K562 (cell line): ENCODE measurements at regions not wholly inside any gene's neighbourhood (a gene's known extent, or its start where the extent isn't known, plus 50 kb on each side); places are given as distances from the start of the nearest gene placed in this dataset.

Experiments
- ATAC-seq: fragments of 200-7000 bp; cut with Tn5 transposase; 3 replicates; pipeline ENCODE4 v1.9.1; 2020; ENCODE audit warnings: moderate library complexity
- BruUV-seq: library from RNA; stranded (reverse); fragments of 400-500 nt; replicated peaks from 2 replicates; lab custom pipeline; 2021; lab: Mats Ljungman, UMichigan
- CTCF ChIA-PET: fragments of 300-600 bp; formaldehyde crosslinking; extraction: SDS; loops from one replicate; lab custom pipeline; 2021; ENCODE audit warnings: low intra/inter-chr PET ratio; lab: Yijun Ruan, JAX
- POLR2A ChIA-PET: fragments of 300-600, 350-650 bp; sonication (Branson Sonifier 250); formaldehyde crosslinking; extraction: SDS; loops from one replicate; lab custom pipeline; 2021; ENCODE audit warnings: antibody characterized with exemption, inconsistent platforms; lab: Yijun Ruan, JAX
- DNase-seq, 4 experiments: peaks; one replicate each; pipeline versions ENCODE4 v3.0.0 to v3.0.0-alpha.2; 2011 to 2018; ENCODE audit warnings: low spot score in 3 of 4, mixed read lengths in 3 of 4; ENCODE audit errors: extremely low read depth in 1 of 4
- FAIRE-seq: peaks from 2 replicates; lab custom pipeline; 2011; peaks lifted over from hg19 to GRCh38; lab: Jason Lieb, UNC
- H2AFZ ChIP-seq: 2 replicates; pipeline ENCODE4 v1.6.0; 2011; ENCODE audit warnings: low read depth, low read length, control low read depth, inconsistent platforms
- H3K27ac ChIP-seq: fragments of 200-600 bp; 3 replicates; pipeline ENCODE4 v1.8.0; 2011; ENCODE audit warnings: low read depth, mild to moderate bottlenecking, control low read depth, inconsistent platforms, low read length, moderate library complexity, mixed read lengths; ENCODE audit errors: extremely low read depth
- H3K27me3 ChIP-seq, 2 experiments: fragments of 300-600 bp in 1 of 2; 2 replicates in 1 of 2; 3 replicates in 1 of 2; pipeline versions ENCODE4 v1.6.0 to v1.8.0; 2011; ENCODE audit warnings: inconsistent platforms in 2 of 2, low read length in 2 of 2, mild to moderate bottlenecking in 1 of 2, mixed read lengths in 1 of 2, moderate library complexity in 1 of 2; ENCODE audit not compliant: control insufficient read depth in 2 of 2, insufficient read depth in 2 of 2
- H3K36me3 ChIP-seq: fragments of 300-600 bp; 3 replicates; pipeline ENCODE4 v1.8.0; 2011; ENCODE audit warnings: mild to moderate bottlenecking, low read length, inconsistent platforms; ENCODE audit not compliant: control insufficient read depth, insufficient read depth
- H3K4me1 ChIP-seq, 2 experiments: fragments of 200-600 bp in 1 of 2; replicated peaks in 1 of 2; 2 replicates in 1 of 2; 3 replicates in 1 of 2; pipeline versions ENCODE4 v1.5.1 to v1.8.0; 2011; ENCODE audit warnings: inconsistent platforms in 2 of 2, low read length in 2 of 2, mild to moderate bottlenecking in 1 of 2, mixed read lengths in 1 of 2, moderate library complexity in 1 of 2; ENCODE audit not compliant: control insufficient read depth in 2 of 2, insufficient read depth in 2 of 2
- H3K4me2 ChIP-seq: 2 replicates; pipeline ENCODE4 v1.6.1; 2011; ENCODE audit warnings: low read length, control low read depth, inconsistent platforms, mixed read lengths; ENCODE audit not compliant: insufficient read depth
- H3K4me3 ChIP-seq: fragments of 200-600 bp; sonication (generic), shearing (Covaris generic); 2 replicates; pipeline ENCODE4 v1.5.1; 2016; ENCODE audit warnings: control low read depth, inconsistent platforms
- H3K79me2 ChIP-seq: fragments of 200-600 bp; 3 replicates; pipeline ENCODE4 v1.8.0; 2011; ENCODE audit warnings: low read length, inconsistent platforms; ENCODE audit not compliant: control insufficient read depth, insufficient read depth
- H3K9ac ChIP-seq, 2 experiments: 2 replicates each; pipeline versions ENCODE4 v1.6.0 to v1.6.1; 2011; ENCODE audit warnings: low read depth in 2 of 2, low read length in 2 of 2, control low read depth in 1 of 2, inconsistent platforms in 1 of 2, mild to moderate bottlenecking in 1 of 2, mixed read lengths in 1 of 2; ENCODE audit not compliant: insufficient read depth in 1 of 2
- H3K9me1 ChIP-seq: one replicate; pipeline ENCODE4 v1.6.0; 2011; ENCODE audit warnings: inconsistent platforms, mild to moderate bottlenecking, low read length, moderate library complexity; ENCODE audit not compliant: control insufficient read depth, insufficient read depth
- H3K9me3 ChIP-seq: replicated peaks from 2 replicates; pipeline ENCODE4 v1.5.1; 2011; ENCODE audit warnings: low read depth, low read length, inconsistent platforms; ENCODE audit not compliant: control insufficient read depth, insufficient read depth
- H4K20me1 ChIP-seq: replicated peaks from 2 replicates; pipeline ENCODE4 v1.6.1; 2011; ENCODE audit warnings: low read length, inconsistent platforms, mixed read lengths; ENCODE audit not compliant: control insufficient read depth, insufficient read depth
- CEBPB ChIP-seq: fragments of 450-650 bp; IDR thresholded peaks from 2 replicates; pipeline ENCODE4 v1.6.1; 2016; ENCODE audit warnings: missing genetic modification characterization, missing compliant biosample characterization
- CREBBP ChIP-seq: IDR thresholded peaks from one replicate; pipeline ENCODE4 v1.6.1; 2012; ENCODE audit warnings: low read depth, mild to moderate bottlenecking, control low read depth, inconsistent platforms, low read length
- DPF2 ChIP-seq: fragments of 450-650 bp; IDR thresholded peaks from 2 replicates; pipeline ENCODE4 v1.6.1; 2016
- EWSR1 ChIP-seq: fragments of 450-650 bp; IDR thresholded peaks from 2 replicates; pipeline ENCODE4 v1.6.1; 2018; ENCODE audit warnings: borderline replicate concordance, mild to moderate bottlenecking, low read depth, moderate library complexity; ENCODE audit not compliant: partially characterized antibody
- FIP1L1 ChIP-seq: fragments of 200-400 bp; formaldehyde crosslinking; IDR thresholded peaks from 2 replicates; pipeline ENCODE4 v1.6.1; 2018; ENCODE audit warnings: mild to moderate bottlenecking, low read depth, low read length; ENCODE audit not compliant: poor library complexity, severe bottlenecking
- HBP1 ChIP-seq: fragments of 450-650 bp; formaldehyde crosslinking; IDR thresholded peaks from 2 replicates; pipeline ENCODE4 v1.4.0; 2022; ENCODE audit warnings: missing genetic modification characterization
- HMG20A ChIP-seq: fragments of 450-650 bp; formaldehyde crosslinking; conservative IDR thresholded peaks from 2 replicates; pipeline ENCODE4 v1.4.0; 2020; ENCODE audit warnings: mild to moderate bottlenecking, mixed read lengths
- IRF1 ChIP-seq: sonication (generic); formaldehyde crosslinking; IDR thresholded peaks from 2 replicates; pipeline ENCODE4 v1.8.0; 2022; ENCODE audit warnings: missing genetic modification reagents, mild to moderate bottlenecking, borderline replicate concordance
- LARP7 ChIP-seq: fragments of 450-650 bp; IDR thresholded peaks from 2 replicates; pipeline ENCODE4 v1.6.1; 2016
- MEIS2 ChIP-seq: fragments of 450-650 bp; IDR thresholded peaks from 2 replicates; pipeline ENCODE4 v1.6.1; 2014; ENCODE audit warnings: mild to moderate bottlenecking; ENCODE audit not compliant: partially characterized antibody
- MTA2 ChIP-seq: fragments of 450-650 bp; IDR thresholded peaks from 2 replicates; pipeline ENCODE4 v1.6.1; 2016; ENCODE audit warnings: low read depth
- PTBP1 ChIP-seq: fragments of 200-400 bp; formaldehyde crosslinking; IDR thresholded peaks from 2 replicates; pipeline ENCODE4 v1.6.1; 2017; ENCODE audit warnings: low read depth, low read length
- RBM34 ChIP-seq: fragments of 200-400 bp; formaldehyde crosslinking; IDR thresholded peaks from 2 replicates; pipeline ENCODE4 v1.6.1; 2018; ENCODE audit warnings: low read length, borderline replicate concordance; ENCODE audit not compliant: insufficient read depth
- SAFB2 ChIP-seq: fragments of 200-400 bp; formaldehyde crosslinking; IDR thresholded peaks from 2 replicates; pipeline ENCODE4 v1.6.1; 2018; ENCODE audit warnings: borderline replicate concordance, low read length, low read depth, moderate library complexity; ENCODE audit not compliant: severe bottlenecking
- SAP30 ChIP-seq: fragments of 200-600 bp; sonication (generic); IDR thresholded peaks from 2 replicates; pipeline ENCODE4 v1.6.1; 2012; ENCODE audit warnings: borderline replicate concordance, low read depth, mild to moderate bottlenecking, moderate library complexity, low read length, control low read depth, inconsistent platforms; ENCODE audit not compliant: insufficient read depth, poor library complexity, severe bottlenecking
- SETDB1 ChIP-seq: IDR thresholded peaks from one replicate; pipeline ENCODE4 v1.6.1; 2012; ENCODE audit warnings: low read length, control low read depth, inconsistent platforms
- SNIP1 ChIP-seq: fragments of 450-650 bp; IDR thresholded peaks from 2 replicates; pipeline ENCODE4 v1.7.1; 2017; ENCODE audit warnings: low read depth, mild to moderate bottlenecking
- TCF7L2 ChIP-seq: fragments of 150-350 bp; IDR thresholded peaks from 2 replicates; pipeline ENCODE4 v1.6.1; 2016; ENCODE audit warnings: low read depth, mild to moderate bottlenecking, low read length, moderate library complexity
- TGIF2 ChIP-seq: sonication (generic); formaldehyde crosslinking; IDR thresholded peaks from 2 replicates; pipeline ENCODE4 v1.8.1; 2022; ENCODE audit warnings: mild to moderate bottlenecking, missing genetic modification reagents, moderate library complexity
- ZFX ChIP-seq: sonication (generic); formaldehyde crosslinking; IDR thresholded peaks from 2 replicates; pipeline ENCODE4 v1.8.0; 2022; ENCODE audit warnings: mild to moderate bottlenecking, missing genetic modification reagents, moderate library complexity
- whole genome bisulfite sequencing: fragments of 100-300 bp; shearing (Covaris generic); methylation state at CpG from one replicate; pipeline ENCODE4 v1.1.6; 2016; ENCODE audit warnings: low coverage, mixed read lengths; ENCODE audit not compliant: insufficient coverage; ENCODE audit errors: missing lambda C conversion rate; 5-methylcytosine and 5-hydroxymethylcytosine counted together
- in situ Hi-C: fragments of 300-500 bp; cut with MboI; formaldehyde crosslinking; loops from 4 replicates; pipeline ENCODE4 v1.15.0; 2018; ENCODE audit warnings: inconsistent platforms, mixed read lengths
- intact Hi-C: fragments of 100-400 bp; cut with micrococcal nuclease; formaldehyde crosslinking; loops from 2 replicates; pipeline ENCODE4 v1.14.2; 2022

- H3K4me2 ChIP-seq, result no peak overlapping the region
- H3K9ac ChIP-seq, result no peak overlapping the region
- no peaks in the 10 kb centered on the region for H3K36me3 ChIP-seq
- CTCF ChIA-PET, result no interaction called here
- no peaks in the 10 kb centered on the region for H3K27me3 ChIP-seq
- H3K27ac ChIP-seq, result no peak overlapping the region
- H3K9me1 ChIP-seq, result no peaks in the 10 kb centered on the region
- POLR2A ChIA-PET, result no interaction called here
- BruUV-seq, result no TSS peak
- H3K4me1 ChIP-seq, result no peaks in the 10 kb centered on the region
- DNase-seq (no peak), FAIRE-seq (no peak), ATAC-seq (no peak)
- H3K79me2 ChIP-seq, result no peaks in the 10 kb centered on the region
- H3K9me3 ChIP-seq, result 0 out of 2 replicates have a peak, but pooled peaks cover 2% of the 10 kb centered on the region
- H2AFZ ChIP-seq, result no peak overlapping the region
- TF ChIP-seq MEIS2, result no peak
- no peak for TF ChIP-seq PTBP1
- no peak for TF ChIP-seq TGIF2 (CRISPR knock-in tag)
- no peak for TF ChIP-seq TCF7L2
- no peak for TF ChIP-seq SNIP1
- no peak for TF ChIP-seq LARP7
- no peak for TF ChIP-seq ZFX
- no peak for TF ChIP-seq HMG20A (CRISPR knock-in tag)
- TF ChIP-seq IRF1 (CRISPR knock-in tag), result no peak
- no peak for TF ChIP-seq SETDB1
- TF ChIP-seq SAFB2, result no peak
- TF ChIP-seq DPF2, result no peak
- TF ChIP-seq RBM34, result no peak
- no peak for TF ChIP-seq MTA2
- no peak for TF ChIP-seq EWSR1
- TF ChIP-seq FIP1L1, result no peak
- no peak for TF ChIP-seq CEBPB (tag)
- TF ChIP-seq HBP1 (CRISPR knock-in tag), result no peak
- TF ChIP-seq SAP30, result no peak
- no peak for TF ChIP-seq CREBBP
- intact Hi-C loops (no loop called here), in situ Hi-C loops (no loop called here)
- H4K20me1 ChIP-seq, result no peaks in the 10 kb centered on the region
- no peak overlapping the region for H3K4me3 ChIP-seq
- WGBS, result 0% methylated on average over 4 of the region's 4 CpGs
Measured at GRCh38 chr17:71735893-71736292, 384.9 kb upstream of the SOX9 start.
